Stimulated activated CD4-positive, alpha-beta T cell treated with anti-CD3 and anti-CD28 coated beads, Interleukin-1b, Interleukin-23, amount 100 ng/mL, for 4 hours (primary cell): ENCODE measurements at regions not wholly inside any gene's neighbourhood (a gene's known extent, or its start where the extent isn't known, plus 50 kb on each side); places are given as distances from the start of the nearest gene placed in this dataset.

ENCODE experiments used
- DNase-seq, 2 donors: peaks; one replicate each; pipeline ENCODE4 v3.0.0-alpha.2; 2020; ENCODE audit warnings: low read depth in 2 of 2

DNA sequence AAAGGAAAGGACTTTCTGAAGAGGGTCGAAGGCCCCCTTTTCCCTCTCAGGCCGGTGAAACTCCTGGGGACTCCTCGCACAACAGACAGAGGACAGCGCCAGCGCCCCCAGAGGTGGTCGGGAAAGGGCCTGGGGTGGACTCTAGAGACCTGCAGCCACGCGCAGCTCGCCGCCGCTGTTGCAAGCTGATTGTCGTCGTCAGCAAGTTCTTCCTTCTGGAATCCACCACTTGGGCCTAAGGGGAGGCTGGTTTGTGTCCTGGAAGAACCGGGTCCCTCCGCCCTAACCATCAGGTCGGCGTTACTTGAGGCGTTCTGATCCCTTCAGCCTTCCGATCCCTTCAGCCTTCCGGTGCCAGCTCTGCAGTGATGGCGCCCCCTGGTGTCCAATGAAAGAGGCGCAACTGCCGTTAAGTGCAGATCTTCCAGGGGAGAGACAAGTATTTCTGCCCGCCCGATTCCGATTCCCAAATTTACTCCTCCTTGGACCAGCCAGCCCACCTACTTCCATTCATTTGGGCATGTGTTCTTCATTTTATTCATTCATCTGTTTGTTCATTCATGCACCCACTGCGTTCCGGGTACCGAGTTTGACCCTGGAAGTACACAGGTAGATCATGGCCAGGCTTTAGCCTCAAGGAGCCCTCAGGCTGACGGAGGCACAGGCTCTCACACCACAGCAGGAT, 77.2 kb upstream of the SLC6A11 start:
- peak; percentile 66 to 68 for DNase-seq

DNA sequence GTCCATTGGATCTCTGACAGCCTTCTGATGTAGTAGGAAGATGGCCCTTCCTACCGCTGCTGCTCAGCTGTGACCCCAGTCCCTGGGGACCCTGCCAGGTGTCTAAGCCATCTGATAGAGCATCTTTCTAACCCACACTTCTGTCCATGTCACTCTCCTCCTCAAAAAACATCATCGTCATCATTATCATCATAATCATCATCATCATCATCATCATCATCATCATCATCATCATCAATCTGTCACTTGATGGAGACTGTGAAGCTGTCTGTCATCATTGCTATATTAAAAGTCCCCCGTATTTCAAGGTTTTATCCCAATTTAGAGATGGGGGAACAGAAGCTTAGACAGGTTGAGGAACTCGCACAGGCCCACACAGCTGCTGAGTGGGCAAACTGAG, 75.1 kb upstream of the SLC6A11 start:
- DNase-seq = no peak

DNA sequence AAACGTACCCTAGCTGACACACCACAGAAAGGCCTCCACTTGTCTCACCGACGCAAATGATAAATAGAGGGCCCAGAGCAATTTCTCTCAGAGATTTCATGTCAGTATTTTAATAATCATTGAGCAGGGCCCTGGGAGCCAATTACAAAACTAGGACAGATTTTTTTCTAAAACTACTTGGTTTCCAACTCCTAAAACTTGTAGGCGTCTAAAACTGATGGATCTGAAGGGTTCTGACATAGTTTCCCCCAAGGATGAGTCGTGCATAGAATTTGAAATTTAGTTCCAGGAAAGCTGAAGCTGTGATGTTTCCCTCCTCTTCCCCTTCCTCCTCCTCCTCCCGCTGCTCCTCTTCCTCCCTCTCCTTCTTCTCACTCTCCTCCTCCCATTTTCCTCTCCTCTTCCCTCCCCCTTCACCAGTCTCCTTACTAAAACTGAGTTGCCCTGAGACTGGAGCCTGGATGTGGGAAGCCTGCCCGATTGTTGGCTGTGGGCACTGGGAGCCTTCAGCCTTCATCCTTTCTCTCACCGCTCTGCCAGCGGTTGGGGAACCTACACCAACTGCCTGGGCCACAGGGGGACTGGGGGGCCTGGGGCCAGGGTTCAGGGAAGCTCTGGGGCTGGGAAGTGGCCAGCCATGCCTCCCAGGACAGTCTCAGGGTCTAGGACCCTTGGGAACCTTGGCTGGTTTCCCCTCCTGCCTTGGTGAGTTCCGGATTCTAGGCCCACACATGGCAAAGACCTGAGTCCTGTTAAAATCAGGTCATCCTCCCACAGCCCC, 73.9 kb upstream of the SLC6A11 start:
- DNase-seq = no peak

DNA sequence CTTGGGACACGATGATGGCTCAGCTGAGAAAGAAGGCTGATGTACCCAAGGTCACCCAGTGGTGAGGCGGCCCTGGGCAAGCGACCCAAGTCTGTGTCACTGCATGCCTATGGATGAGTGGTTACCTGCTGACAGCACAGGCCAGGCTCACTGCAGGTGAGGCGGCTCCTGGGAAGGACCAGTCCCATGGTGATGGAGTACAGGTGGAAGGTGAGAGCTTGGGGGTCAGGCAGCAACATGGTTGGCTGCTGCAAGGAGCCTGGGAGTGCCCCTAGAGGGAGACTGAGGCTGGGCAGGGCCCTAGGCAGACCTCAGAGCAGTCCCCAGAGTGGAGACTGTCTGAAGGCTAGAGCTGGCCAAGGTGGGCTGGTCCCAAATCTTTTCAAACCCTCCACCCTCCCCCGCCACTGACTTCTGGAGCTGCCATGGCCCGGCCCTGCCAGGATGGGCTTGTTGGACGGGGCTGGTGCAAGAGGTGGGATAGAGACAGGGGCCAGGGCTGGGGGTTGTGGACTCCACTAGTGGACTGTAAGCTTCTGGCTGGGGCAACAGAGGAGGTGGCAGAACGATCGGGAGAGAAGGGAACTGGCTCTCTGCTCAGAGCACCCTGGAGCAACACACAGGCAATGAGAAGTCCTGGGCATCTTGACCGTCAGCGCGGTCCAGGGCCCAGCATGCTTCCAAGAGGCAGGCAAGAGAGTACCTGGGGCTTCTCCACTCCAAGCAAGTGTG, 72.5 kb upstream of the SLC6A11 start:
- no peak for DNase-seq

DNA sequence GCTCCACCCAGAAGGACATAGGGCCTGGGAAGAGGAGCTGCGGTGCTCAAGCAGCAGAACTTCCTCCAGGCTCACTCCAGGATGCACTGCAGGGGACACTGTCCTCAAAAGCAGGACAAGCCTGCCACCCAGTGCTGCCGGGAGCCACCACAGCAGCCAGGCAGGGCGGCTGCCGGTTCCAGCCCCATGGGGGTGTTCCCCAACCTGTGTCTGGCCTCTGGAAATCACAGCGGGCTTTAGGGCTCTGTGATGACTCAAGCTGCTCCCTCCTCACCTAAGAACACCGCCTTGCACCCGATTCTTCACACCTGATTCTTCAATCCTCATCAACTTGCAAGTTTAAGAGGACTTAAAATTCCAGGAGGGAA, 71.9 kb upstream of the SLC6A11 start:
- no peak for DNase-seq

DNA sequence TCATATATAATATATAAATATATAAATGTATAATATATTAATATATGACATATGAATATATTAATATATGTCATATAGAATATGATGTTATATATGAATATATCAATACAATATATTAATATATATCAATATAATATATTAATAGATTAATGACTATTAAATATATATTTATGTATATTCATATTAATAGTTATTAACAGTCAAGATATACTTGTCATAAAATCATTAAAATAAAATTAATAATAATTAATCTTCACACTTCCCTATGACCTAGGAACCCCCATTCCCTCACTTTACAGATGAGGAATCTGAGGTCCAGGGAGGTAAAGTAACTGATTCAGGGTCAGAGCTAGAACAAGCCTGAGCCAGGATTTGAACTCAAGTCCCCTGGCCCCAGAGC, 70.6 kb upstream of the SLC6A11 start:
- no peak for DNase-seq

DNA sequence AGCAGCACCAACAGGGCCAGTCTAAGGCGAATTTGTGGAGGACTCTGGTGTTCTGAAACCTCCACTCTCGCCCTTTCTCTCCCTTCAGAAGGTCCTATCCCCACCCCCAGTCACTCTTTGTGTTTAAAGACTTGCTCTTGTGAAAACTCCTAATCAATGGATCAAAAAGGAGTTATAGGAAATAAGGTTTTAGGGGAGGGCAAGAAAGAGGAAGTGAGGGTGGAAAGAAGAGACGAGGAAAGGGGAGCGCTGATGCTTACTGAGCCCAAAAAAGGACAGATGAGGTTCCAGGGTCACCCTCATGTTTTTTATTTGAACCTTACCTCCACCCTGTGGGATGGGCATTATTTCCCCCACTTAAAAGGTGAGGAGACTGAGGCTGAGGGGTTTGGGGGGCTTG, 70.0 kb upstream of the SLC6A11 start:
- DNase-seq = no peak

DNA sequence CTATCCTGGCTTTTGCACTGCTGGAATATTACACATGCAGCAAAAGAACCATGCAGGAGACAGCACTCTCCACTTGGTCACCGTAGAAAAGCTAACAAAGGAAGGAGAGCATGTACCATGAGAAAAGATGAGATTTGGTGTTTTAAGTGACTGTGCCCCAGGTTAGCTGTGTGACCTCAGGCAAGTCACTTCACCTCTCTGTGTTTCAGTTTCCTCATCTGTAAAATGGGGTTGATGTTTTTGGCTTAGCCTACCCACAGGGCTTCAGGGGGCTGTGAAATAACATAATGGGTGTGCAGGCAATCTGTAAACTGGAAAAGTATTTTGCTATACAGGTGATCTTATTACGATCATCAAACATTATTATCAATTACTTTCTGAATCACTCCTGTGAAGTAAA, 69.3 kb upstream of the SLC6A11 start:
- DNase-seq = no peak

DNA sequence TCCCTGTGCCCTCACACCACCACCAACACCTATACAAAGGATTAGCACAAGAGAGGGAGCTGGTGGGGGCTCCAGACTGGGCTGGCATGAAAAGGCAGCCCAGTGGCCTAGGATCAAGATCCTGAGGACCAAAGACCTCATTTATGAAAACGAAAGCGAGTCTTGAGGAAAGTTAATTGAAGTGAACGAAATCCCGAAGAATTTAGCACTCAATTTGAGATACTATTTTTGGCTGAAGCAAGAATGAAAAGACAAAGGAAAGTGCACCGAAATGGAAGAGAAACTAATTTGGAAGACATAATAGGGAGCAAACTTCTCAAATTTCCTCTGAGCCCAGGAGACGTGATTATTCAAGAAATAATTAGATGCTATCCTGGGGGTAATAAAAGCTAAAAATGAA, 68.7 kb upstream of the SLC6A11 start:
- DNase-seq = no peak

DNA sequence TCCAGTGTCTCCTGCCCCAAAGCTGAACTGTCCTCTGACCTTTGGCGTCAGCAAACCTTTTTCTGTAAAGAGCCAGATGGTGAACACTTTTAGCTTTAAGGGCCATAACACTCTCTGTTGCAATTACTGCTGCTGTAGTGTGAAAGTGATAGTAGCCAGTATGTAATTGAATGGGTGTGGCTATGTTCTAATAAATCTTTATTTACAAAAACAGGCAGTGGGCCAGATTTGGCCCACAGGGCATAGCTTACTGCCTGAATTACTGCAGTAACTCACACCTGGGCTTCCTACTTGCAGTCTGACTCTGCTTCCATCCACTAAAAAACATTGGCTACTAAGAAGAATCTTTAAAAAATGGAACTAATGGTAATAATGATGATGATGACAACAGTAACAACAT, 68.0 kb upstream of the SLC6A11 start:
- DNase-seq = no peak

DNA sequence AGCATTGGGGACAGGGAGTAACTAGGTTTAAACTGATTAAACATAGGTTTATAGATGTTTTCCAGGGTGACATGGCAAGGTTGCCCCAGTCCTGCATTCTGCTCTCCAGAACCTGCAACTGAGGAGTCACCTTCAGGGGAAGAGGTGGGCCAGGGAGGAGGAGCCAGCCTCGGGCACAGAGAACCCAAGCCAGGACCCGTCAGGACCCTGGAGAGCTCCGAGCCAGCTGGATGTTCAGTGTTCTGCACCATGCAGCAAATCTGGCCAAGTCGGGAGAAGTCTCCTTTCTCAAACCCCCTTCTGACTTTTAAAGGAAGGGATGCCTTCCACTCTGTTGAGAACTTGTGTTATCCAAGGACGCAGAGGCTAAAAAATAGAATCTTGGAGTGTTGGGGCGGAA, 62.1 kb upstream of the SLC6A11 start:
- peak in 1 of 2 donors; percentile 34 for DNase-seq

DNA sequence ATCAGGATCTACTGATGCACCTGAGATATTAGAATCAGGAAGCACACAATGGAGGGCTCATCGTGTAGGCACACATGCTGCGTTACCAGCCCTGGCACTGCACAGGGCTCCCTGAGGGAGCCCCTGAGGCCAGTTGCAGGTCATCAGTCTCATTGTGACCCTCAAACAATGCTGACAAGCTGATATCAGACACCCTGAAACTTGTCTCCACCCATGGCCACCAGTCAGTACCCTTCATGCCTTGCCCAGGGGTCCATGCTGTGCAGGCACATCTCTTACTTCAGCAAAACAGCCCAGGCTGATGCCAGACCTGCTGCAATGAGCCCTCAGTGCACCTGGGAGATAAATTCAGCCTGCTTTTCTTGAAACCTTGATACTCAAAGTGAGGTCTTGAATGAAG, 59.5 kb upstream of the SLC6A11 start:
- no peak for DNase-seq

DNA sequence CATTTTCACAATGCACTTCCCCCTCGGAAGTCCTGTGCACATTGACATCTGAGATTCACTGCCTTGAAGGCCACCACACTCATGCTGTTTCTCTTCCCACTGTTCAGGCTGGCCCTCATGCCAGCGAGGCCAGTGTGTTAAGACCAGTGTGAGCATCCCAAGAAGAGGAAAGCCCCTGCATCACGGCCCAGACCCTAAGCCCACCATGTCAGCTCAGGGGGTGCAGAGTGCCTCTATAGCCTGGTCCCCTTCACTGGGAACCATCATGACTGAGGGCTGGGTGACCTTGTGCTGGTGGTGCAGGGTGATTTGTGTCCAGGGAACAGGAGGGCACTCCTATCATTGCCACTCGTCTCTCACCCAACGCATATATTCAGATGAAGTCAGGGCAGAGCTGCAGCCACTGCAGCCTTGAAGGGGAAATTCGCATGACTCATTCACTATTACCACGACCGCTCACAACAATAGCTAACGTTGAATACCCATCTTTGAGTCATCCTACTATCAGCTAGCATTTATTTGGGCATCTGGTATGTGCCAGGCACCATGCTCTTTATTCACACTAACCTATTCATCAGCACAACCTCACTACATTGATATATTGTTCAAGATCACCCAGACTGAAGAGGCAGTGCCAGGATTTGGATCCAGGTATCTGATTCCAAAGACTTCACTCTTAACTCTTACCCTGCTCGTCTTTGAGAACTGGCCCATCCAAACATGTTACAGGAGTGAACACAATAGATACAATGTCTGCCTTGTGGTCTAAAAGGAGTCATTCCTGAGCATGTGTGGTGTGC, 58.8 kb upstream of the SLC6A11 start:
- no peak for DNase-seq

DNA sequence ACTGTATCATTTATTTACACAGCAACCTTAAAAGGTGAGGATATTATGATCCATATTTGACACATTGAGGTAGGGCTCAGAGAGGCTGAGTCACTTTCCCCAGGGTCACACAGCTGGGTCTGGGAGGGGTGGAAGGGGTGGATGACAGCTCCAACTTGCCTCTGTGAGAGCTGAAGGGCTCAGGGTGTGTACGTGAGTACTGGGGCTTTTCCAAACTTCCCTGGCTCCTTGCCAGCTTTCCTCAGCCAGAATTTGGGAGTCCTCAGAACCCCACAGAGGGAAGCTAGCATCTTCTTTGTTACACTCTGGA, 58.3 kb upstream of the SLC6A11 start:
- DNase-seq = no peak

DNA sequence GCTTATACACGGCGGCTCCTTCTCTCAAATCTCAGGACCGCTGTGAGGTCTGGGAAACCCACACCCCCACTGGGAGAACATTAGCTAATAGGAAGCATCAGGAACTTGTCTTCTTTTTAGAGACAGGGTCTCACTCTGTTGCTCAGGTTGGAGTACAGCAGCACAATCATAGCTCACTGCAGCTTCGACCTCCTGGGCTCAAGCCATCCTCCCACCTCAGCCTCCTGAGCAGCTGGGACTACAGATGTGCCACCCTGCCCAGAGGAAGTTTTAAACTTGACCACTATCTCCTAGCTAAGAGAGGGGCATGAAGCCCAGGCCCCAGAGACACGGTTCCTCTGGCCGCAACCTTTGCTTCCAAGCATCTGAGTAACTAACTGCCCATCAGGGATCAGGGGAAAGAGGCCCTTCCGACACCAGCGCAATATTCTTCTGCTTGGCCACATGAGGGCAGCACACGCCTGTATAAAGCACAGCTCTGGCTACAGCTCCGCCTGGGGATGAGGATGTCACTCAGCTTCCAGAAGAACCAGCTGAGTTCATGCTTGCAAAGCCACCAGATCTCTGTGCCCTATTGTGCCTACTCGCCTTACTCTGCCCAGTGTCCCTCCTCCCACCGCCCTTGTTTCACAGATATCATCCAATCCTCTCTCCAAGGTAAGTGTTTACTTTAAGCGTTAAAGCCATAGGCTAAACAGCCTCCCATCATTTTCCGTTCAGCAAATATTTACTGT, 57.6 kb upstream of the SLC6A11 start:
- DNase-seq = peak; percentile 27 to 34

DNA sequence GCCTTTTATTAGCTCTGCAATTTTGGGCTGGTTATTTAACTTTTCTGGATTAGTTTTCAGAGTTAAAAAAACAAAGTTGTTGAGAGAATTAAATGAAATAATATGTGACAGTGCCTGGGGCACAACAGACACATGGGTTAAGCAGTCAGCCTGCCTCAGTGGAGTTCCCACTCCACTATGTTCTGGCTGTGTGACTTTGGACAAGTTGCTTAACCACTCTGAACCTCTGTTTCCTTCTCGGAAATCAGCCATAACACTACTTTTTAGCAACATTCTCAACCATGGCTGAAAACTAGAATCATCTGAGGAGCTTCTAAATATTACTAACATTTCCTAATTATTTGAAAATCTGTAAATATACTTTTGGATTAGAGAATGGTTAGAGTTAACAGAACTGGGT, 56.5 kb upstream of the SLC6A11 start:
- DNase-seq = no peak

DNA sequence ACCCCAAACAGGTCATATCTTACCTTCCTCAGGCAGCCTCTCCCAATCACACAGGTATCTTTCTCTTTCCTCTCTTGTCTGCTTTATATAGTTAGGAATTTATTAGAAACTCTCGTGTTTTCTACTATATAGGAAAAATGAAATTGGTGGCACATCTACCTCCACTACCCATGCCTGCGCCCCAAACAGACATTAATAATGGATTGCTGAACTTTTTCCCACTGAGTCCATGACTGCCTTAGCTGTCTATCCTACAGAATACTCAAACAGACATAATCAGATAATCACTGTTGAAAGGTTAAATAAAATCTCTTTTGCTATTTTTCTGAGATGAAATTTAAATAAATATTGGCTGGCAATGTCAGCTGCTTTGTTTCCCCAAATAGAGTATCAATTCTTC, 55.8 kb upstream of the SLC6A11 start:
- DNase-seq = no peak

DNA sequence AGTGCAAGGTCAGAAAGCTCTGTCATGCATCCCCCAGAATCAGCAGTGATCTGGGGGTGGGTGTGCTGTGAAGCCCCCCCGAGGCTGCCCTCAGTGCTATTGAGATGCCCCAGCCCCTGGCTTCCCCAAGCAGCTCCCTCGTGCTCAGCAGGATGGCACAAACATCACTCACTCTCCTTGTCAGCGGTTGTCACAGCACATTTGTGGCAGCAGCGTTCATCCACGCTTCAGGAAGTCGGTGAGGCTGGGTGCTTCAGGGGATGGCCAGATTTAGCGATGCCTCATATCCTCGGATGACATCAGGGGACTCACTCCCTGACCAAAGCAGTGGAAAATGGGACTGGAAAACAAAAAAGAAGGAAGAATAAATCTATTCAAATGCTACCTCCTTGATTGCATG, 54.4 kb upstream of the SLC6A11 start:
- DNase-seq = no peak

DNA sequence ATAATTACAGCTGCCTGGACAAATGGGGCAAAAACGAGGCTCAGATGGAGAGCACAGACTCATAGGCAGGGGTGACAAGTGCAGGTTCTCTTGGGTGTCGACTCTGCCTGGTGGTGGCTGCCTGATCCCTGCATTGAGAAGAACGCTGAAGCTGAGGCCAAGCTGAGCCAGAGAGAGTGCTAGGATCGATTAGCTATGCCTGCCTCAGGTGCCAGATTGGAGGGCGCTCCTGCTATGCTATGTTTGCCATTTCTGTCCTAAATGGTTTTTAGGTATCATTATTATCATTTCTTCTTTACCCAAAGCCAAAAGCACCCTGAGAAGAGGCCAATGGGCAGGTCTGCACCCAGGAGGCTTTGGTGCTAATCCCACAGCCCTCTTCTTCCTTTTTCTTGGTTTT, 53.9 kb upstream of the SLC6A11 start:
- no peak for DNase-seq

DNA sequence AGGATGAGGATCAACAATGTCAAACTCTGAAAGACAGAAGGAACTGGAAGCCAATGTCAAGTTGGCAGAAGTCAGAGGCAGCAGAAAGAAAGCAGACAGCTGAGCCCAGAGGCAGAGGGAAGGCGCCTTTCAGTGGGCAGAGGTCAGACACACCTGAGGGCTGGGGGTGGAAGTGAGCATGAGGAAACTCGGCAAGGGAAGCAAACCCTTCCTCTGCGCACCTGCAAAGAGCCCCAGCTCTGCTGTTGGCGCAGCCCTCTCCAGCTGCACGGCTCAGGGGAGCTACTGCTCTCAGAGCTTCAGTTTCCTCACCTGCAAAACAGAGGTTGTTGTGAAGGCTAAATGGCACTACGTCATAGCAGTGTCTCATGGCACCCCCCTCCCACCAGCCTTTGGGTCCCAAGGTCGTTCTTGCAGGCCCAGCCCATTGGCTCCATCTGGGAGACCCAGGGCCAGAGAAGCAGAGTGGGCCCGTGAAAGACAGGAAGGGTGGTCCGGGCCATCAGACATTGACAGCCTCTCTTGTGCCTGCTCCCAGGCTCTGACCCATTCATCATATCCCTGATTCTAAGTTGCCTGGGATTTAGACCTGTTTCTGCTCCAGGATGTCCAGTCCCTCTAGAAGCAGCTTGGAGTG, 53.3 kb upstream of the SLC6A11 start:
- DNase-seq = no peak

DNA sequence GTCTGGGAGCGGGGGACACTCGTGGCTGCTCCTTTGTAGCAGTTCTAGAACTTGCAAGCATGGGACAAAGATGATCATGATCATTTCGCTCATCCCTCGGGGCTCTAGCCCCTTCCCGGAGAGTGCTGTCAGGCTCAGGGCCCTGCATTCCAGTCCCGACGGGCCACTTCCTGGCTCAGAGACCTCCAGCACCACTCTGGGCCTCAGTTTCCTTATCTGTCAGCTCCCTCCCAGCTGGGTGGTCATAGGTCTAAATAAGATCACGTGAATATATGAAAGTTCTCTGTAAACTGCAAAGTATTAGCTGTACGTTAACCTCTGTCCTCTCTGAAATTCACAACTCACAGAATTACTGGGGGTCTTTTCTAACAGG, 52.8 kb upstream of the SLC6A11 start:
- no peak for DNase-seq
